ENCODE measurements at regions not wholly inside any gene's neighbourhood (a gene's known extent, or its start where the extent isn't known, plus 50 kb on each side); places are given as distances from the start of the nearest gene placed in this dataset.

DNA sequence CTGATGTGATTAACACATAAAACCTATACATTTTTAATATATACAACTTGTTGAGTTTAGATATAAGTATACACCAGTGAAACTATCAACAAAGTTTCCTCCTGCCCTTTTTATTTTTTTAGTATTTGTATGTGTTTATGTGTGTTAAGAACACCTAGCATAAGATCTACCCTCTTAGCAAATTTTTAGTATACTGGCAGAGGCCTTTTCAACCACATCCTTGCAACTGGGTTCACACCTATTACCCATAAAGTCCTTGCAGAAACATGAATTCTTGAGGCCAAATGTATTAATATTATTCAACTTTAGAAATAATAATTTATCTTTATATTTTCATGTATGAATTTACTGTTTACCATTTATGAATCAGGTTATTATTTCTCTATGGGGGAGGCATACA, 119.7 kb upstream of the CRIM1 start:
- Histone ChIP-seq H3K9me3 (ENCODE audit: control insufficient read depth in 2 of 2, low read length in 2 of 2) (no peaks in the 10 kb centered on the region), H3K27me3 (ENCODE audit: control insufficient read depth in 1 of 2, insufficient read depth in 2 of 2, low read length in 2 of 2) (no peaks in the 10 kb centered on the region), H3K9ac (ENCODE audit: low read length in 2 of 2) (no peak overlapping the region), H3K27ac (ENCODE audit: low read length) (no peak overlapping the region), H3K36me3 (ENCODE audit: control insufficient read depth in 2 of 2, insufficient read depth in 2 of 2, low read length in 2 of 2) (no peaks in the 10 kb centered on the region), H3K4me3 (ENCODE audit: low read length in 2 of 2) (no peak overlapping the region), H3K4me1 (ENCODE audit: control insufficient read depth, insufficient read depth, low read length) (no peaks in the 10 kb centered on the region)

- Histone ChIP-seq H3K4me1 (ENCODE audit: control insufficient read depth, insufficient read depth, low read length) (no peaks in the 10 kb centered on the region), H3K9me3 (ENCODE audit: control insufficient read depth in 2 of 2, low read length in 2 of 2) (no peaks in the 10 kb centered on the region), H3K27me3 (ENCODE audit: control insufficient read depth in 1 of 2, insufficient read depth in 2 of 2, low read length in 2 of 2) (no peaks in the 10 kb centered on the region), H3K9ac (ENCODE audit: low read length in 2 of 2) (no peak overlapping the region), H3K27ac (ENCODE audit: low read length) (no peak overlapping the region), H3K4me3 (ENCODE audit: low read length in 2 of 2) (no peak overlapping the region), H3K36me3 (ENCODE audit: control insufficient read depth in 2 of 2, insufficient read depth in 2 of 2, low read length in 2 of 2) (no peaks in the 10 kb centered on the region)
These were observed 120.2 kb upstream of the CRIM1 start for GRCh38 chr2:36235426-36235825.

GRCh38 chr2:36223259-36223658, 132.3 kb upstream of the CRIM1 start:
- Histone ChIP-seq H3K4me1 (ENCODE audit: control insufficient read depth, insufficient read depth, low read length) (no peaks in the 10 kb centered on the region), H3K9ac (ENCODE audit: low read length in 2 of 2) (no peak overlapping the region), H3K27ac (ENCODE audit: low read length) (no peak overlapping the region), H3K36me3 (ENCODE audit: control insufficient read depth in 2 of 2, insufficient read depth in 2 of 2, low read length in 2 of 2) (no peaks in the 10 kb centered on the region), H3K4me3 (ENCODE audit: low read length in 2 of 2) (no peak overlapping the region), H3K27me3 (ENCODE audit: control insufficient read depth in 1 of 2, insufficient read depth in 2 of 2, low read length in 2 of 2) (no peaks in the 10 kb centered on the region), H3K9me3 (ENCODE audit: control insufficient read depth in 2 of 2, low read length in 2 of 2) (no peaks in the 10 kb centered on the region)

DNA sequence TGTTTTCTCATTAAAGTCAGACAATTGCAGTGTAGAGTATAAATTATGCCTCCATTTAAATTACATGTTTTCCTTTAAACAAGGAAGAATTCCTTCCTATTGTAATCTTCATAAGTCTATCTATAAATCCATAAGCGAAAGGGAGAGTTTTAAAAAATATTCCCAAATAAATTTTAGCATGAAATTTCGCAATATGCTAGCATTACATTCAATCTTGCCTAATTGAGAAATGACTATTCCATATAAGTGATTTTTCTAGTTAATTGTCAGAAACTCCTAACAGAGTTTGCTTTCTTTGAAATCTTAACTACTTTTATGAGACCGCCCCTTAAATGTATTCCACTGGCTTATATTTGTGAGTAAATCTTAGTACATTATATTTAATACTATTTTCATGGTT, 133.1 kb upstream of the CRIM1 start:
- Histone ChIP-seq H3K27ac (ENCODE audit: low read length) (no peak overlapping the region), H3K36me3 (ENCODE audit: control insufficient read depth in 2 of 2, insufficient read depth in 2 of 2, low read length in 2 of 2) (no peaks in the 10 kb centered on the region), H3K4me3 (ENCODE audit: low read length in 2 of 2) (no peak overlapping the region), H3K4me1 (ENCODE audit: control insufficient read depth, insufficient read depth, low read length) (no peaks in the 10 kb centered on the region), H3K9me3 (ENCODE audit: control insufficient read depth in 2 of 2, low read length in 2 of 2) (no peaks in the 10 kb centered on the region), H3K27me3 (ENCODE audit: control insufficient read depth in 1 of 2, insufficient read depth in 2 of 2, low read length in 2 of 2) (no peaks in the 10 kb centered on the region), H3K9ac (ENCODE audit: low read length in 2 of 2) (no peak overlapping the region)

GRCh38 chr2:36214691-36215090, 140.9 kb upstream of the CRIM1 start:
- Histone ChIP-seq H3K9ac (ENCODE audit: low read length in 2 of 2) (no peak overlapping the region), H3K36me3 (ENCODE audit: control insufficient read depth in 2 of 2, insufficient read depth in 2 of 2, low read length in 2 of 2) (no peaks in the 10 kb centered on the region), H3K4me3 (ENCODE audit: low read length in 2 of 2) (no peak overlapping the region), H3K27ac (ENCODE audit: low read length) (no peak overlapping the region), H3K9me3 (ENCODE audit: control insufficient read depth in 2 of 2, low read length in 2 of 2) (no peaks in the 10 kb centered on the region), H3K4me1 (ENCODE audit: control insufficient read depth, insufficient read depth, low read length) (no peaks in the 10 kb centered on the region), H3K27me3 (ENCODE audit: control insufficient read depth in 1 of 2, insufficient read depth in 2 of 2, low read length in 2 of 2) (no peaks in the 10 kb centered on the region)

GRCh38 chr2:36203366-36203765, 152.2 kb upstream of the CRIM1 start:
- H3K27ac ChIP-seq (ENCODE audit: low read length): no peak overlapping the region
- H3K4me1 ChIP-seq (ENCODE audit: control insufficient read depth, insufficient read depth, low read length): no peaks in the 10 kb centered on the region
- no peak overlapping the region for H3K4me3 ChIP-seq (ENCODE audit: low read length in 2 of 2)
- no peaks in the 10 kb centered on the region for H3K36me3 ChIP-seq (ENCODE audit: control insufficient read depth in 2 of 2, insufficient read depth in 2 of 2, low read length in 2 of 2)
- H3K9me3 ChIP-seq (ENCODE audit: control insufficient read depth in 2 of 2, low read length in 2 of 2): peaks cover 5% of the 10 kb centered on the region in 2 donors
- peaks cover 0 to 2% of the 10 kb centered on the region in 2 donors for H3K27me3 ChIP-seq (ENCODE audit: control insufficient read depth in 1 of 2, insufficient read depth in 2 of 2, low read length in 2 of 2)
- H3K9ac ChIP-seq (ENCODE audit: low read length in 2 of 2): no peak overlapping the region

- Histone ChIP-seq H3K9ac (ENCODE audit: low read length in 2 of 2) (no peak overlapping the region), H3K27me3 (ENCODE audit: control insufficient read depth in 1 of 2, insufficient read depth in 2 of 2, low read length in 2 of 2) (peaks cover 0 to 2% of the 10 kb centered on the region in 2 donors), H3K27ac (ENCODE audit: low read length) (no peak overlapping the region), H3K9me3 (ENCODE audit: control insufficient read depth in 2 of 2, low read length in 2 of 2) (peaks cover 5% of the 10 kb centered on the region in 2 donors), H3K4me1 (ENCODE audit: control insufficient read depth, insufficient read depth, low read length) (no peaks in the 10 kb centered on the region), H3K4me3 (ENCODE audit: low read length in 2 of 2) (no peak overlapping the region), H3K36me3 (ENCODE audit: control insufficient read depth in 2 of 2, insufficient read depth in 2 of 2, low read length in 2 of 2) (no peaks in the 10 kb centered on the region)
These were observed 158.2 kb upstream of the CRIM1 start for GRCh38 chr2:36197181-36197971.

- Histone ChIP-seq H3K36me3 (ENCODE audit: control insufficient read depth in 2 of 2, insufficient read depth in 2 of 2, low read length in 2 of 2) (no peaks in the 10 kb centered on the region), H3K9ac (ENCODE audit: low read length in 2 of 2) (no peak overlapping the region), H3K9me3 (ENCODE audit: control insufficient read depth in 2 of 2, low read length in 2 of 2) (no peaks in the 10 kb centered on the region), H3K27me3 (ENCODE audit: control insufficient read depth in 1 of 2, insufficient read depth in 2 of 2, low read length in 2 of 2) (no peaks in the 10 kb centered on the region), H3K4me1 (ENCODE audit: control insufficient read depth, insufficient read depth, low read length) (no peaks in the 10 kb centered on the region), H3K4me3 (ENCODE audit: low read length in 2 of 2) (no peak overlapping the region), H3K27ac (ENCODE audit: low read length) (no peak overlapping the region)
These were observed 161.9 kb upstream of the CRIM1 start for GRCh38 chr2:36193680-36194079.

- H3K9me3 ChIP-seq (ENCODE audit: control insufficient read depth in 2 of 2, low read length in 2 of 2): no peaks in the 10 kb centered on the region
- no peak overlapping the region for H3K4me3 ChIP-seq (ENCODE audit: low read length in 2 of 2)
These were observed 162.6 kb upstream of the CRIM1 start for GRCh38 chr2:36192983-36193382.

DNA sequence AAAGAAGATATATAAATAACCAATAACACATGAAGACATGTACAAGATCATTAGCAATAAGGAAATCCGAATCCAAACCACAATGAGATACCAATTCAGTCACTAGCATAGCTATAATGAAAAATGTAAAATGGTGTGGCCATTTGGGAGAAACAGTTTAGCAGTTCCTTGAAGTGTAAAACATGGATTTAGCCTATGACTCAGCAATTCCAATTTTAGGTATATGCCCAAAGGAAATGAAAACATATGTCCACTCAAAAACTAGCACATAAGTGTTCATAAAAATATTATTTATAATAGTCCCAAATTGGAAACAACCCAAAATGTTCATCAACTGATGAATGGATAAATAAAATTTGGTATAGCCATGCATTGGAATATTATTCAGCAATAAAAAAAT, 165.5 kb upstream of the CRIM1 start:
- H3K9me3 ChIP-seq (ENCODE audit: control insufficient read depth in 2 of 2, low read length in 2 of 2): no peaks in the 10 kb centered on the region
- H3K27me3 ChIP-seq (ENCODE audit: control insufficient read depth in 1 of 2, insufficient read depth in 2 of 2, low read length in 2 of 2): no peaks in the 10 kb centered on the region
- H3K4me3 ChIP-seq (ENCODE audit: low read length in 2 of 2): no peak overlapping the region
- H3K36me3 ChIP-seq (ENCODE audit: control insufficient read depth in 2 of 2, insufficient read depth in 2 of 2, low read length in 2 of 2): no peaks in the 10 kb centered on the region
- no peak overlapping the region for H3K9ac ChIP-seq (ENCODE audit: low read length in 2 of 2)
- no peaks in the 10 kb centered on the region for H3K4me1 ChIP-seq (ENCODE audit: control insufficient read depth, insufficient read depth, low read length)
- H3K27ac ChIP-seq (ENCODE audit: low read length): no peak overlapping the region

More at GRCh38 chr2:36192983-36193382, 162.6 kb upstream of the CRIM1 start:
- Histone ChIP-seq H3K27me3 (ENCODE audit: control insufficient read depth in 1 of 2, insufficient read depth in 2 of 2, low read length in 2 of 2) (no peaks in the 10 kb centered on the region), H3K27ac (ENCODE audit: low read length) (no peak overlapping the region), H3K9ac (ENCODE audit: low read length in 2 of 2) (no peak overlapping the region), H3K36me3 (ENCODE audit: control insufficient read depth in 2 of 2, insufficient read depth in 2 of 2, low read length in 2 of 2) (no peaks in the 10 kb centered on the region), H3K4me1 (ENCODE audit: control insufficient read depth, insufficient read depth, low read length) (no peaks in the 10 kb centered on the region)

DNA sequence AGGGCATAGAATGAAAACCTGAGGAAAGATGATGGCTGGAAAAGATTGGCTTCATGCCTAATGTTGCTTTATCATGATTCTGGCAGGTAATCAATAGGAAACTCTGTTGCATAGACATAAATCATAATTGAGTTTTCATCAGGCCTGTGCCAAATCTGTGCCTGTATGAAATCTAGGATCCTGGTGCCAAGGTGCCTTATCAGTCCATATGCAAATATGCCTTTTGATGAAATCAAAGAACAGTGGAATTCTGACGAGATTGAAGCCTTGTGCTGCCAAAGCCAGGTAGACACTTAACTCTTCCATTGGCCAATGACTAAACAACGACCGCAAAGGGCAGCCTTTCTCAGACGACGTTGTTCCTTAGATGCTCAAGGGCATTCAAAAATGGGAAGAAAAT, 170.0 kb upstream of the CRIM1 start:
- no peaks in the 10 kb centered on the region for H3K36me3 ChIP-seq (ENCODE audit: control insufficient read depth in 2 of 2, insufficient read depth in 2 of 2, low read length in 2 of 2)
- no peaks in the 10 kb centered on the region for H3K9me3 ChIP-seq (ENCODE audit: control insufficient read depth in 2 of 2, low read length in 2 of 2)
- no peak overlapping the region for H3K9ac ChIP-seq (ENCODE audit: low read length in 2 of 2)
- H3K4me3 ChIP-seq (ENCODE audit: low read length in 2 of 2): no peak overlapping the region
- no peaks in the 10 kb centered on the region for H3K4me1 ChIP-seq (ENCODE audit: control insufficient read depth, insufficient read depth, low read length)
- H3K27me3 ChIP-seq (ENCODE audit: control insufficient read depth in 1 of 2, insufficient read depth in 2 of 2, low read length in 2 of 2): no peaks in the 10 kb centered on the region
- no peak overlapping the region for H3K27ac ChIP-seq (ENCODE audit: low read length)
